SK-N-SH treated with all-trans-retinoic acid at 6 μM for 48 hours (cell line): ENCODE measurements at regions not wholly inside any gene's neighbourhood (a gene's known extent, or its start where the extent isn't known, plus 50 kb on each side); places are given as distances from the start of the nearest gene placed in this dataset.

ENCODE experiments used
- ATAC-seq: fragments of 200-7000 bp; cut with Tn5 transposase; 3 replicates; pipeline ENCODE4 v1.9.1; 2020; ENCODE audit warnings: mild to moderate bottlenecking, moderate library complexity
- ARNTL ChIP-seq: fragments of 450-650 bp; formaldehyde crosslinking; IDR thresholded peaks from 2 replicates; pipeline ENCODE4 v1.5.0; 2020; ENCODE audit warnings: low read depth, mild to moderate bottlenecking, moderate library complexity, borderline replicate concordance
- BACH2 ChIP-seq: fragments of 250-450 bp; sonication (Bioruptor Pico); IDR thresholded peaks from 2 replicates; pipeline ENCODE4 v1.9.0; 2021; ENCODE audit warnings: mild to moderate bottlenecking, borderline replicate concordance
- CSDC2 ChIP-seq: fragments of 250-450 bp; sonication (Bioruptor Pico); IDR thresholded peaks from 2 replicates; pipeline ENCODE4 v1.5.0; 2020; ENCODE audit warnings: mild to moderate bottlenecking, moderate library complexity
- ESRRG ChIP-seq: fragments of 250-450 bp; sonication (Bioruptor Pico); IDR thresholded peaks from 2 replicates; pipeline ENCODE4 v1.6.1; 2021; ENCODE audit warnings: mild to moderate bottlenecking
- GLIS3 ChIP-seq: fragments of 250-450 bp; sonication (Bioruptor Pico); IDR thresholded peaks from 2 replicates; pipeline ENCODE4 v1.5.0; 2020; ENCODE audit warnings: mild to moderate bottlenecking, moderate library complexity
- OSR1 ChIP-seq: fragments of 250-450 bp; sonication (Bioruptor Pico); IDR thresholded peaks from 2 replicates; pipeline ENCODE4 v1.8.0; 2022; ENCODE audit warnings: moderate library complexity, mild to moderate bottlenecking, inconsistent platforms
- PPARA ChIP-seq: fragments of 250-450 bp; sonication (Bioruptor Pico); IDR thresholded peaks from 2 replicates; pipeline ENCODE4 v1.5.0; 2020; ENCODE audit warnings: mild to moderate bottlenecking, borderline replicate concordance
- RARB ChIP-seq: fragments of 250-450 bp; sonication (Bioruptor Pico); IDR thresholded peaks from 2 replicates; pipeline ENCODE4 v1.8.0; 2021; ENCODE audit warnings: mild to moderate bottlenecking, moderate library complexity
- SNAI2 ChIP-seq: fragments of 250-450 bp; sonication (Bioruptor Pico); IDR thresholded peaks from 2 replicates; pipeline ENCODE4 v1.5.0; 2020; ENCODE audit warnings: mild to moderate bottlenecking, moderate library complexity
- TCF4 ChIP-seq: fragments of 250-450 bp; sonication (Bioruptor Pico); IDR thresholded peaks from 2 replicates; pipeline ENCODE4 v1.8.0; 2021; ENCODE audit warnings: mild to moderate bottlenecking, moderate library complexity, borderline replicate concordance
- TOX ChIP-seq: fragments of 250-450 bp; sonication (Bioruptor Pico); IDR thresholded peaks from 2 replicates; pipeline ENCODE4 v1.8.0; 2021; ENCODE audit warnings: mild to moderate bottlenecking, moderate library complexity, borderline replicate concordance
- ZC3H10 ChIP-seq: fragments of 250-450 bp; sonication (Bioruptor Pico); IDR thresholded peaks from 2 replicates; pipeline ENCODE4 v1.5.1; 2021; ENCODE audit warnings: mild to moderate bottlenecking, moderate library complexity
- ZFP3 ChIP-seq: fragments of 250-450 bp; sonication (Bioruptor Pico); IDR thresholded peaks from 2 replicates; pipeline ENCODE4 v1.5.0; 2020; ENCODE audit warnings: mild to moderate bottlenecking, moderate library complexity
- ZFP30 ChIP-seq: fragments of 450-650 bp; formaldehyde crosslinking; IDR thresholded peaks from 2 replicates; pipeline ENCODE4 v1.5.0; 2022; ENCODE audit warnings: mild to moderate bottlenecking, moderate library complexity
- ZNF565 ChIP-seq: fragments of 450-650 bp; formaldehyde crosslinking; conservative IDR thresholded peaks from 2 replicates; pipeline ENCODE4 v1.5.0; 2020; ENCODE audit warnings: low read depth, mild to moderate bottlenecking, moderate library complexity
- ZNF70 ChIP-seq: fragments of 450-650 bp; formaldehyde crosslinking; IDR thresholded peaks from 2 replicates; pipeline ENCODE4 v1.5.0; 2020; ENCODE audit warnings: mild to moderate bottlenecking, moderate library complexity
- ZNF8 ChIP-seq: fragments of 450-650 bp; formaldehyde crosslinking; IDR thresholded peaks from 2 replicates; pipeline ENCODE4 v1.5.0; 2020; ENCODE audit warnings: mild to moderate bottlenecking, moderate library complexity
- TF ChIP-seq, protein P1 (sequence below): fragments of 250-450 bp; sonication (Bioruptor Pico); IDR thresholded peaks from 2 replicates; pipeline ENCODE4 v1.5.0; 2020; ENCODE audit warnings: mild to moderate bottlenecking, moderate library complexity
- TF ChIP-seq, protein P2 (sequence below): fragments of 250-450 bp; sonication (Bioruptor Pico); IDR thresholded peaks from 2 replicates; pipeline ENCODE4 v1.8.0; 2021; ENCODE audit warnings: low read depth, mild to moderate bottlenecking, moderate library complexity, borderline replicate concordance
- TF ChIP-seq, protein P3 (sequence below): fragments of 250-450 bp; sonication (Bioruptor Pico); IDR thresholded peaks from 2 replicates; pipeline ENCODE4 v1.5.1; 2020; ENCODE audit warnings: low read depth, mild to moderate bottlenecking, moderate library complexity
- TF ChIP-seq, protein P4 (sequence below): fragments of 250-450 bp; sonication (Bioruptor Pico); IDR thresholded peaks from 2 replicates; pipeline ENCODE4 v1.8.0; 2020; ENCODE audit warnings: mild to moderate bottlenecking, moderate library complexity, borderline replicate concordance
- TF ChIP-seq, protein P5 (sequence below): fragments of 250-450 bp; sonication (Bioruptor Pico); IDR thresholded peaks from 2 replicates; pipeline ENCODE4 v1.5.1; 2021; ENCODE audit warnings: mild to moderate bottlenecking, moderate library complexity

DNA sequence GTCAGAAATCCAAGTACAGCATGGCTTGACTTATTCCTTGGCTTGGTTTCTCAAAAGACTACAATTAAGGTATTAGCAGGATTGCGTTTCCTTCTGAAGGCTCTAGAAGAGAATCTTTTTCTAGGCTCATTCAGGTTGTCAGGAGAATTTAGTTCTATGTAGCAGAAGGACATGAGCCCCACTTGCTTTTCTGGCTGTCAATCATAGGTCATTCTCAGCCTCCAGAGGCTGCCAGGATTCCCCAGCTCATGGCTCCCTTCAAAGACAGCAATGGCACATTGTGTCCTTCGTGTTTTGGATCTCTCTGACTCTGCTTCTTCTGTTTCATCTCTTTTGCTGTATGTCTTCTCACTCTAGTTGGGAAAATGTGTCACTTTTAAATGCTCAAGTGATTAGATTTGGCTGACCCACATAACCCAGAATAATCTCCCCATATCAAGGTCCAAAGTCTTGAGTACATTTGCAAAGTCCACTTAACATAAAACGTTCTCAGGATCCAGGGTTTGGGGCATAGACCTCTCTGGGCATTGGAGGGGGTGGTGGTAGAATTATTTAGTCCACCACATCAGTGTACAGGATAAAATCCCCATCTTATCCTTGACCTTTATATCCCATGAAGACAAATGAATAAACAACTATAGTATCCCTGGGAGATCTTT, 126.7 kb upstream of the BCL9 start:
- TF ChIP-seq OSR1 (CRISPR knock-in tag): no peak
- TF ChIP-seq, protein P1, sequence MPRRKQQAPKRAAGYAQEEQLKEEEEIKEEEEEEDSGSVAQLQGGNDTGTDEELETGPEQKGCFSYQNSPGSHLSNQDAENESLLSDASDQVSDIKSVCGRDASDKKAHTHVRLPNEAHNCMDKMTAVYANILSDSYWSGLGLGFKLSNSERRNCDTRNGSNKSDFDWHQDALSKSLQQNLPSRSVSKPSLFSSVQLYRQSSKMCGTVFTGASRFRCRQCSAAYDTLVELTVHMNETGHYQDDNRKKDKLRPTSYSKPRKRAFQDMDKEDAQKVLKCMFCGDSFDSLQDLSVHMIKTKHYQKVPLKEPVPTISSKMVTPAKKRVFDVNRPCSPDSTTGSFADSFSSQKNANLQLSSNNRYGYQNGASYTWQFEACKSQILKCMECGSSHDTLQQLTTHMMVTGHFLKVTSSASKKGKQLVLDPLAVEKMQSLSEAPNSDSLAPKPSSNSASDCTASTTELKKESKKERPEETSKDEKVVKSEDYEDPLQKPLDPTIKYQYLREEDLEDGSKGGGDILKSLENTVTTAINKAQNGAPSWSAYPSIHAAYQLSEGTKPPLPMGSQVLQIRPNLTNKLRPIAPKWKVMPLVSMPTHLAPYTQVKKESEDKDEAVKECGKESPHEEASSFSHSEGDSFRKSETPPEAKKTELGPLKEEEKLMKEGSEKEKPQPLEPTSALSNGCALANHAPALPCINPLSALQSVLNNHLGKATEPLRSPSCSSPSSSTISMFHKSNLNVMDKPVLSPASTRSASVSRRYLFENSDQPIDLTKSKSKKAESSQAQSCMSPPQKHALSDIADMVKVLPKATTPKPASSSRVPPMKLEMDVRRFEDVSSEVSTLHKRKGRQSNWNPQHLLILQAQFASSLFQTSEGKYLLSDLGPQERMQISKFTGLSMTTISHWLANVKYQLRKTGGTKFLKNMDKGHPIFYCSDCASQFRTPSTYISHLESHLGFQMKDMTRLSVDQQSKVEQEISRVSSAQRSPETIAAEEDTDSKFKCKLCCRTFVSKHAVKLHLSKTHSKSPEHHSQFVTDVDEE (CRISPR knock-in tag): no peak
- TF ChIP-seq ZNF565 (CRISPR knock-in tag): no peak
- TF ChIP-seq PPARA: no peak
- no peak for TF ChIP-seq CSDC2 (CRISPR knock-in tag)
- TF ChIP-seq ZNF8 (CRISPR knock-in tag): no peak
- TF ChIP-seq, protein P2, sequence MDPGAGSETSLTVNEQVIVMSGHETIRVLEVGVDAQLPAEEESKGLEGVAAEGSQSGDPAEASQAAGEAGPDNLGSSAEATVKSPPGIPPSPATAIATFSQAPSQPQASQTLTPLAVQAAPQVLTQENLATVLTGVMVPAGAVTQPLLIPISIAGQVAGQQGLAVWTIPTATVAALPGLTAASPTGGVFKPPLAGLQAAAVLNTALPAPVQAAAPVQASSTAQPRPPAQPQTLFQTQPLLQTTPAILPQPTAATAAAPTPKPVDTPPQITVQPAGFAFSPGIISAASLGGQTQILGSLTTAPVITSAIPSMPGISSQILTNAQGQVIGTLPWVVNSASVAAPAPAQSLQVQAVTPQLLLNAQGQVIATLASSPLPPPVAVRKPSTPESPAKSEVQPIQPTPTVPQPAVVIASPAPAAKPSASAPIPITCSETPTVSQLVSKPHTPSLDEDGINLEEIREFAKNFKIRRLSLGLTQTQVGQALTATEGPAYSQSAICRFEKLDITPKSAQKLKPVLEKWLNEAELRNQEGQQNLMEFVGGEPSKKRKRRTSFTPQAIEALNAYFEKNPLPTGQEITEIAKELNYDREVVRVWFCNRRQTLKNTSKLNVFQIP (CRISPR knock-in tag): no peak
- no peak for TF ChIP-seq TCF4
- TF ChIP-seq ARNTL (CRISPR knock-in tag): no peak
- TF ChIP-seq, protein P3, sequence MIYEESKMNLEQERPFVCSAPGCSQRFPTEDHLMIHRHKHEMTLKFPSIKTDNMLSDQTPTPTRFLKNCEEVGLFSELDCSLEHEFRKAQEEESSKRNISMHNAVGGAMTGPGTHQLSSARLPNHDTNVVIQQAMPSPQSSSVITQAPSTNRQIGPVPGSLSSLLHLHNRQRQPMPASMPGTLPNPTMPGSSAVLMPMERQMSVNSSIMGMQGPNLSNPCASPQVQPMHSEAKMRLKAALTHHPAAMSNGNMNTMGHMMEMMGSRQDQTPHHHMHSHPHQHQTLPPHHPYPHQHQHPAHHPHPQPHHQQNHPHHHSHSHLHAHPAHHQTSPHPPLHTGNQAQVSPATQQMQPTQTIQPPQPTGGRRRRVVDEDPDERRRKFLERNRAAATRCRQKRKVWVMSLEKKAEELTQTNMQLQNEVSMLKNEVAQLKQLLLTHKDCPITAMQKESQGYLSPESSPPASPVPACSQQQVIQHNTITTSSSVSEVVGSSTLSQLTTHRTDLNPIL (CRISPR knock-in tag): no peak
- TF ChIP-seq BACH2: no peak
- no peak for TF ChIP-seq ZC3H10 (CRISPR knock-in tag)
- no peak for ATAC-seq

DNA sequence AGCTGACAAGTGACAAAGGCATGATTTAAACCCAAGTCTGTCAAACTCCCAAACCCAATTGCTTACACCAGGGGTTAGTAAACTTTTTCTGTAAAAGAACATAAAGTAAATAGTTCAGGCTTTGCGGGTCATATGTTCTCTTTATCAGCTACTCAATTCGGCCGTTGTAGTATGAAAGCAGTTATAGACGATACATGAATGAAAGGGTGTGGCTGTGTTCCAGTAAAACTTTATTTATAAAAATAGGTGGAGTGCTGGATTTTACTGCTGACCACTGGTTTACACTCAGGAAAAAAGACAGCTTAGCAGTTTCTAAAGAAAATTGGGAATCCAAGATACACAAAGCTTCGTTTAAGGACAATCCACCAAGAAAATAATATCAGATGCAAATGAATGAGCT, 124.3 kb upstream of the BCL9 start:
- TF ChIP-seq ESRRG: no peak
- no peak for TF ChIP-seq SNAI2 (CRISPR knock-in tag)
- TF ChIP-seq ZNF70: no peak
- TF ChIP-seq BACH2: no peak
- TF ChIP-seq TOX (CRISPR knock-in tag): no peak
- TF ChIP-seq ZFP30 (CRISPR knock-in tag): no peak
- TF ChIP-seq, protein P4, sequence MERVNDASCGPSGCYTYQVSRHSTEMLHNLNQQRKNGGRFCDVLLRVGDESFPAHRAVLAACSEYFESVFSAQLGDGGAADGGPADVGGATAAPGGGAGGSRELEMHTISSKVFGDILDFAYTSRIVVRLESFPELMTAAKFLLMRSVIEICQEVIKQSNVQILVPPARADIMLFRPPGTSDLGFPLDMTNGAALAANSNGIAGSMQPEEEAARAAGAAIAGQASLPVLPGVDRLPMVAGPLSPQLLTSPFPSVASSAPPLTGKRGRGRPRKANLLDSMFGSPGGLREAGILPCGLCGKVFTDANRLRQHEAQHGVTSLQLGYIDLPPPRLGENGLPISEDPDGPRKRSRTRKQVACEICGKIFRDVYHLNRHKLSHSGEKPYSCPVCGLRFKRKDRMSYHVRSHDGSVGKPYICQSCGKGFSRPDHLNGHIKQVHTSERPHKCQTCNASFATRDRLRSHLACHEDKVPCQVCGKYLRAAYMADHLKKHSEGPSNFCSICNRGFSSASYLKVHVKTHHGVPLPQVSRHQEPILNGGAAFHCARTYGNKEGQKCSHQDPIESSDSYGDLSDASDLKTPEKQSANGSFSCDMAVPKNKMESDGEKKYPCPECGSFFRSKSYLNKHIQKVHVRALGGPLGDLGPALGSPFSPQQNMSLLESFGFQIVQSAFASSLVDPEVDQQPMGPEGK (CRISPR knock-in tag): no peak
- no peak for TF ChIP-seq ZFP3 (CRISPR knock-in tag)
- TF ChIP-seq, protein P3 (CRISPR knock-in tag): no peak
- no peak for TF ChIP-seq CSDC2 (CRISPR knock-in tag)
- TF ChIP-seq ARNTL (CRISPR knock-in tag): no peak
- TF ChIP-seq, protein P5, sequence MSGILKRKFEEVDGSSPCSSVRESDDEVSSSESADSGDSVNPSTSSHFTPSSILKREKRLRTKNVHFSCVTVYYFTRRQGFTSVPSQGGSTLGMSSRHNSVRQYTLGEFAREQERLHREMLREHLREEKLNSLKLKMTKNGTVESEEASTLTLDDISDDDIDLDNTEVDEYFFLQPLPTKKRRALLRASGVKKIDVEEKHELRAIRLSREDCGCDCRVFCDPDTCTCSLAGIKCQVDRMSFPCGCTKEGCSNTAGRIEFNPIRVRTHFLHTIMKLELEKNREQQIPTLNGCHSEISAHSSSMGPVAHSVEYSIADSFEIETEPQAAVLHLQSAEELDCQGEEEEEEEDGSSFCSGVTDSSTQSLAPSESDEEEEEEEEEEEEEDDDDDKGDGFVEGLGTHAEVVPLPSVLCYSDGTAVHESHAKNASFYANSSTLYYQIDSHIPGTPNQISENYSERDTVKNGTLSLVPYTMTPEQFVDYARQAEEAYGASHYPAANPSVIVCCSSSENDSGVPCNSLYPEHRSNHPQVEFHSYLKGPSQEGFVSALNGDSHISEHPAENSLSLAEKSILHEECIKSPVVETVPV (CRISPR knock-in tag): no peak
- TF ChIP-seq OSR1 (CRISPR knock-in tag): no peak
- no peak for TF ChIP-seq GLIS3 (CRISPR knock-in tag)
- no peak for TF ChIP-seq RARB (CRISPR knock-in tag)
- TF ChIP-seq, all 23 proteins: peak for 0
- no peak for ATAC-seq

DNA sequence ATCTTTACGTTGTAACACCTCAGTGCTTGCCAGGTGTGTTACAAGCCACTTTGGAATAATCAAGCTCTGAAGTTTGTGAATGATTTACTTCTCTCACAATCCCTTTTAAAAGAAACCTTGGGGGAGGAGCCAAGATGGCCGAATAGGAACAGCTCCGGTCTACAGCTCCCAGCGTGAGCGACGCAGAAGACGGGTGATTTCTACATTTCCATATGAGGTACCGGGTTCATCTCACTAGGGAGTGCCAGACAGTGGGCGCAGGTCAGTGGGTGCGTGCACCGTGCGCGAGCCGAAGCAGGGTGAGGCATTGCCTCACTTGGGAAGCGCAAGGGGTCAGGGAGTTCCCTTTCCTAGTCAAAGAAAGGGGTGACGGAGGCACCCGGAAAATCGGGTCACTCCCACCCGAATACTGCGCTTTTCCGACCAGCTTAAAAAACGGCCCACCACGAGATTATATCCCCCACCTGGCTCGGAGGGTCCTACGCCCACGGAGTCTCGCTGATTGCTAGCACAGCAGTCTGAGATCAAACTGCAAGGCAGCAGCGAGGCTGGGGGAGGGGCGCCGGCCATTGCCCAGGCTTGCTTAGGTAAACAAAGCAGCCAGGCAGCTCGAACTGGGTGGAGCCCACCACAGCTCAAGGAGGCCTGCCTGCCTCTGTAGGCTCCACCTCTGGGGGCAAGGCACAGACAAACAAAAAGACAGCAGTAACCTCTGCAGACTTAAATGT, 118.0 kb upstream of the BCL9 start:
- peak; percentile 35; the same call in 1 of the 3 replicates for ATAC-seq
